ENCODE measurements at regions not wholly inside any gene's neighbourhood (a gene's known extent, or its start where the extent isn't known, plus 50 kb on each side); places are given as distances from the start of the nearest gene placed in this dataset.

- no peak overlapping the region for H3K27ac ChIP-seq
- peaks cover 30% of the 10 kb centered on the region for H3K27me3 ChIP-seq
- ATAC-seq, result no peak
- no peaks in the 10 kb centered on the region for H3K36me3 ChIP-seq
- TF ChIP-seq POLR2AphosphoS5 (IDR thresholded peaks at IDR 0.05) (no peak), POLR2A (IDR thresholded peaks at IDR 0.05) (no peak), EP300 (IDR thresholded peaks at IDR 0.05) (no peak)
- TF ChIP-seq, protein P1, sequence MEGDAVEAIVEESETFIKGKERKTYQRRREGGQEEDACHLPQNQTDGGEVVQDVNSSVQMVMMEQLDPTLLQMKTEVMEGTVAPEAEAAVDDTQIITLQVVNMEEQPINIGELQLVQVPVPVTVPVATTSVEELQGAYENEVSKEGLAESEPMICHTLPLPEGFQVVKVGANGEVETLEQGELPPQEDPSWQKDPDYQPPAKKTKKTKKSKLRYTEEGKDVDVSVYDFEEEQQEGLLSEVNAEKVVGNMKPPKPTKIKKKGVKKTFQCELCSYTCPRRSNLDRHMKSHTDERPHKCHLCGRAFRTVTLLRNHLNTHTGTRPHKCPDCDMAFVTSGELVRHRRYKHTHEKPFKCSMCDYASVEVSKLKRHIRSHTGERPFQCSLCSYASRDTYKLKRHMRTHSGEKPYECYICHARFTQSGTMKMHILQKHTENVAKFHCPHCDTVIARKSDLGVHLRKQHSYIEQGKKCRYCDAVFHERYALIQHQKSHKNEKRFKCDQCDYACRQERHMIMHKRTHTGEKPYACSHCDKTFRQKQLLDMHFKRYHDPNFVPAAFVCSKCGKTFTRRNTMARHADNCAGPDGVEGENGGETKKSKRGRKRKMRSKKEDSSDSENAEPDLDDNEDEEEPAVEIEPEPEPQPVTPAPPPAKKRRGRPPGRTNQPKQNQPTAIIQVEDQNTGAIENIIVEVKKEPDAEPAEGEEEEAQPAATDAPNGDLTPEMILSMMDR (IDR thresholded peaks at IDR 0.05), result no peak
- WGBS, 2 donors (ENCODE audit: low coverage in 1 of 2), result 67 to 83% methylated on average over 1 to 3 of the region's 3 CpGs
- no peak overlapping the region for H3K4me3 ChIP-seq
- H3K9me3 ChIP-seq, result no peaks in the 10 kb centered on the region
- H3K4me1 ChIP-seq, result peaks cover 0 to 12% (median 0%) of the 10 kb centered on the region in 3 donors
These were observed 58.3 kb downstream of the FRMPD3 start for GRCh38 chrX:107507744-107508117.

DNA sequence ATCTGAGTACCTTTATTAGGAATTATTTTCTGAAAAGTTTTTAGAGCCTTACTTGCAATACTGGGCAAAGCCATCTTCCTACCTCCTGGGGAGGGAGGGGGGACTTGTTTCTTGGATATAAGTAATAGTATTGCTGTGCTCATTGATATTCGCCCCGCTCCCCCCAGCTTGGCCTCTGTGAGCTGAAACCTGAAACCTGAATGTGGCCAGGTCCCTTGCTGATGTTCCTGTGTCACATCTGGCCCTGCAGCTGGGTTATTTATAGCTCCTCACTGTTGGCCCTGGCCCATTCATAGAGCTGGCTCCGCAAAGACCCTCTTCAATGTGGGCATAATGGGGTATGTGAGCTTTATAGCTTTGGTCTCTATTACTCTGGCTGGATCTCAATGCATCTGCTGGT is 59.5 kb downstream of the FRMPD3 start:
- Histone ChIP-seq H3K9me3 (no peaks in the 10 kb centered on the region), H3K27me3 (peaks cover 30% of the 10 kb centered on the region), H3K36me3 (no peaks in the 10 kb centered on the region), H3K4me1 (peaks cover 0 to 12% (median 0%) of the 10 kb centered on the region in 3 donors), H3K4me3 (no peak overlapping the region), H3K27ac (no peak overlapping the region)
- no peak for ATAC-seq
- TF ChIP-seq POLR2AphosphoS5 (IDR thresholded peaks at IDR 0.05) (no peak), POLR2A (IDR thresholded peaks at IDR 0.05) (no peak), EP300 (IDR thresholded peaks at IDR 0.05) (no peak)
- TF ChIP-seq, protein P1 (IDR thresholded peaks at IDR 0.05), result no peak
- no CpG with 5 or more reads among the region's 3 CpGs for WGBS, 2 donors (ENCODE audit: low coverage in 1 of 2)

GRCh38 chrX:107514944-107515343 is 65.5 kb downstream of the FRMPD3 start:
- TF ChIP-seq, protein P1 (IDR thresholded peaks at IDR 0.05), result no peak
- no peak for TF ChIP-seq EP300 (IDR thresholded peaks at IDR 0.05)
- no peak for TF ChIP-seq POLR2A (IDR thresholded peaks at IDR 0.05)
- TF ChIP-seq POLR2AphosphoS5 (IDR thresholded peaks at IDR 0.05), result no peak
- H3K4me1 ChIP-seq, result no peaks in the 10 kb centered on the region
- H3K4me3 ChIP-seq, result no peak overlapping the region
- ATAC-seq, result no peak
- no peak overlapping the region for H3K27ac ChIP-seq
- H3K9me3 ChIP-seq, result no peaks in the 10 kb centered on the region
- 54 to 68% methylated on average over 2 of the region's 2 CpGs for WGBS, 2 donors (ENCODE audit: low coverage in 1 of 2)
- H3K27me3 ChIP-seq, result no peaks in the 10 kb centered on the region
- no peaks in the 10 kb centered on the region for H3K36me3 ChIP-seq

GRCh38 chrX:107521877-107522586 is 72.6 kb downstream of the FRMPD3 start:
- Histone ChIP-seq H3K27ac (no peak overlapping the region), H3K36me3 (no peaks in the 10 kb centered on the region), H3K4me1 (no peaks in the 10 kb centered on the region), H3K9me3 (no peaks in the 10 kb centered on the region), H3K4me3 (no peak overlapping the region), H3K27me3 (no peaks in the 10 kb centered on the region)
- TF ChIP-seq, protein P1 (IDR thresholded peaks at IDR 0.05), result no peak
- no peak for TF ChIP-seq EP300 (IDR thresholded peaks at IDR 0.05)
- no peak for TF ChIP-seq POLR2AphosphoS5 (IDR thresholded peaks at IDR 0.05)
- TF ChIP-seq POLR2A (IDR thresholded peaks at IDR 0.05), result no peak
- WGBS, 2 donors (ENCODE audit: low coverage in 1 of 2), result 67 to 79% methylated on average over 3 to 11 of the region's 14 CpGs
- no peak for ATAC-seq

DNA sequence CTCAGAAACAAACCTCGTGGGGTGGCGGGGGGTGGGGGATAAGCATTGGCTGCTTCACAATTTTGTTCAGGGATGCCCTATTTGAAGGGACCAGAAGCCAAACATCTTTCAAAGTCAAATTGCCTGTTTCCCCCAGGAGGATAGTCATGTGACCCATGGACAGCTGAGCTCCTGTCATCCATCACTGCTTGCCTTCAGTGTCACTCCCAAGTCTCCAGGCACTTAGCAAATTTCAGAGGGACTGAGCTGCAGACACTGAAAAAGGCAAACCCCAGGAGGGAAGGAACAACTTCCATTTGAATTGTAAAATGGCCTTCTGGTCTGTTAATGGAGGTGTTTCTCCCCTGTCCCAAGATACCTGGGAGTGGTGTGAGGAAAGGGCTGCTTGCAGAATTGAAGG is 73.4 kb downstream of the FRMPD3 start:
- Histone ChIP-seq H3K27ac (no peak overlapping the region), H3K4me1 (no peaks in the 10 kb centered on the region), H3K9me3 (no peaks in the 10 kb centered on the region), H3K4me3 (no peak overlapping the region), H3K36me3 (no peaks in the 10 kb centered on the region), H3K27me3 (no peaks in the 10 kb centered on the region)
- no peak for ATAC-seq
- WGBS, 2 donors (ENCODE audit: low coverage in 1 of 2), result 83% methylated on average over 2 of the region's 2 CpGs; no CpG with 5 or more reads in 1 of the 2 donors
- TF ChIP-seq POLR2A (IDR thresholded peaks at IDR 0.05) (no peak), POLR2AphosphoS5 (IDR thresholded peaks at IDR 0.05) (no peak), EP300 (IDR thresholded peaks at IDR 0.05) (no peak)
- TF ChIP-seq, protein P1 (IDR thresholded peaks at IDR 0.05), result no peak
